ENCODE measurements at regions not wholly inside any gene's neighbourhood (a gene's known extent, or its start where the extent isn't known, plus 50 kb on each side); places are given as distances from the start of the nearest gene placed in this dataset.
"Not testable (repeated sequence)": the region's sequence is repeated elsewhere in the genome, so short reads cannot be mapped to it uniquely, and the experiment has no call there.

GRCh38 chr2:111395350-111396128 is 274.8 kb downstream of the BCL2L11 start:
- not testable (repeated sequence) for H3K27me3 Mint-ChIP-seq (ENCODE audit: insufficient read depth); H3K27ac Mint-ChIP-seq; H3K9me3 Mint-ChIP-seq; H3K36me3 Mint-ChIP-seq (ENCODE audit: low read depth); H3K4me1 Mint-ChIP-seq (ENCODE audit: low read depth); H3K4me3 Mint-ChIP-seq; DNase-seq

DNA sequence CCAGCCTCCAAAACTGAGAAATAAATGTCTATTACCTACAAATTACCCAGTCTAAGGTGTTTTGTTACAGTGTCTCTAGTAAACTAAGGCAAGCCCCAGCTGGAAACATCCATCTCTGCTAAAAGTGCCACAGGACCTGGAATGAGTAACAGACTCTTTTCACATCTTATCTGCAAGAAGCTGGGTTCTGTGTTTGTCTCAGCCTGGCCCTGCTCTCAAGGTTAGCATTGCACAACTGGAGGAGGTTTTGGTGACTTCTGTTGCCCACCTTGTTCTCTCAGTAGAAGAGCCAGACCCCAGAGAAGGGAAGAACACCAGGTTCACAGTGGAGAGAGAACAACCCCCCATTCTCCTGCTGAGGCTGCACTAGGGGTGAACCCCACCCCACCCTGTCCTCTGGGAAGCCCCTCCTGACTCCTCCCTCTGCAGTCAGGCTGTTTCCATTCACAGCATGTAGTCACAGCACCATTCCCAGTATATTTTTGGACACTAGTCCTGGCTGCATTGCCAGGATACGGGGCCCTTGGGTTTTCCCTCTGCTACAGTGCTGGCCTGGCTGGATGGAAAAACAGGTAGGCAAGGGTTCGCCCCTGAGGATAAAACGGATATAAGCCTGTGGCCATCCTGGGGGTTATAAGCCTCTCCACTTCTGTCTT is 280.0 kb downstream of the BCL2L11 start:
- not testable (repeated sequence) for H3K36me3 Mint-ChIP-seq (ENCODE audit: low read depth); H3K27me3 Mint-ChIP-seq (ENCODE audit: insufficient read depth); H3K27ac Mint-ChIP-seq; H3K4me1 Mint-ChIP-seq (ENCODE audit: low read depth); H3K4me3 Mint-ChIP-seq; H3K9me3 Mint-ChIP-seq; DNase-seq

DNA sequence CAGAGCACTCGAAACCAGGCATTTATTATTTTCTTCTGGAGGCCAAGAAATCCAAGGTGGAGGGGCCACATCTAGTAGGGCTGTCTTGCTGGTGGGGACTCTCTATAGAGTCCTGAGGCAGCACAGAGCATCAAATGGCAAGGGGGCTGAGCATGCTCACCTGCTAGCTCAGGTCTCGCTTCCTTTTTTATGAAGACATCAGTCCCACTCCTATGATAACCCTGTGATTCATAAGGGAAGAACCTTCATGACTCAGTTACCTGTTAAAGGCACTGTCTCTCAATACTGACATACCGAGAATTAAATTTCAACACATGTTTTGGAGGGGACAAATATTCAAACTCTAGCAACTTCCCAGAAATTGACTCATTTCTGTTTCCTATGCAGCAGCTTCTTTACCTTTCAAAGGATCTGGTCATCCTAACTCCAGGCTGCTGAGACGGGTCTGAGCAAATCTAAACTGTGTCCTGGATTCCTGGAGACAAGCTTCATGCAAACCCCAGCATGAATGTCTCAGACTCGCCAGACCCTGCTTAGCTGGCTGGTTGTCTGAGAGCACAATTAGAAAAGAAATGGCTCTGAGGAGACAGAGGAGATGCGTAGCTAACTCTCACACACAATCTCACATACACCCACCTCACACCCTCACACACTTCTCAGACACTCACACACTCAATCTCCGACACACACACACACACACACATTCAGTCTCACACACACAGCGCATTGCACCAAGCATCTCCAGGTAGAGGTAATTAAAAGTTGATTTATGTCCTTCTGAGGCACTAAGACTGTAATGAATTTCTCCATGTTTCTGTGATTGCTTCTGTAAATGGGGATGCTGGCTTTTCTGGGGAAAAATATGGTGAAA is 280.8 kb downstream of the BCL2L11 start:
- H3K36me3 Mint-ChIP-seq (ENCODE audit: low read depth); H3K9me3 Mint-ChIP-seq; H3K4me1 Mint-ChIP-seq (ENCODE audit: low read depth); H3K27ac Mint-ChIP-seq; DNase-seq; H3K4me3 Mint-ChIP-seq; H3K27me3 Mint-ChIP-seq (ENCODE audit: insufficient read depth): not testable (repeated sequence)

- not testable (repeated sequence) for H3K27me3 Mint-ChIP-seq (ENCODE audit: insufficient read depth); DNase-seq; H3K27ac Mint-ChIP-seq; H3K4me1 Mint-ChIP-seq (ENCODE audit: low read depth); H3K9me3 Mint-ChIP-seq; H3K4me3 Mint-ChIP-seq; H3K36me3 Mint-ChIP-seq (ENCODE audit: low read depth)
These were observed 281.7 kb downstream of the BCL2L11 start for GRCh38 chr2:111402450-111402849.

DNA sequence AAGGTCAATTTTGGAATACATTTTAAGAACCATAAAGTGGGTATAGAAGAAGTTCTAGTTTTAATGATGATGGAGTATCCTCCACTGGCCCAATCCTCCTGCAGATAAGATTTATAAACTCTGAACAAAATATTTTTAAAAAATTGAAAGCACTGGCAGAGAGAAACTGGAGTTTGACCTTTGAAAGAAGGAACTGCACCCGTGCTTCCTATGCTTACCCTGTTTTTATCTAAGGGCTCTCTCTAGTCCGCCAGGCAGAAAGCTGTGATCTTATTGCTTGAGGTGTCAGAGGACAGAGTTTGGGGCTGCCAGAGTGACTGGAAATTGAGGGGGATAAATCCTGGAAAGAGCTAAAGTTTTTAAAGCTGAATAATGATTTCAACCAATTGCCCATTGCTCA is 282.6 kb downstream of the BCL2L11 start:
- H3K36me3 Mint-ChIP-seq (ENCODE audit: low read depth); H3K27me3 Mint-ChIP-seq (ENCODE audit: insufficient read depth): not testable (repeated sequence)

DNA sequence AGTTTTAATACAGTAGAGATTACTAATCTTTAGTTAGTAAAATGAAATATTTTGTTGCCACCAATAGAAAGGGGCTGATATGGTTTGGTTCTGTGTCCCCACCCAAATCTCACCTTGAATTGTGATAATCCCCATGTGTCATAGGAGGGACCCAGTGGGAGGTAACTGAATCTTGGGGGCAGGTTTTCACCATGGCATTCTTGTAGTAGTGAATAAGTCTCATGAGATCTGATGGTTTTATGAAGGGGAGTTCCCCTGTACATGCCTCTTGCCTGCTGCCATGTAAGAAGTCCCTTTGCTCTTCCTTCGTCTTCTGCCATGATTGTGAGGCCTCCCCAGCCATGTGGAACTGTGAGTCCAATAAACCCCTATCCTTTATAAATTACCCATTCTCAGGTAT is 285.9 kb downstream of the BCL2L11 start:
- H3K4me3 Mint-ChIP-seq; H3K27ac Mint-ChIP-seq; H3K27me3 Mint-ChIP-seq (ENCODE audit: insufficient read depth); H3K4me1 Mint-ChIP-seq (ENCODE audit: low read depth); H3K36me3 Mint-ChIP-seq (ENCODE audit: low read depth); H3K9me3 Mint-ChIP-seq; DNase-seq: not testable (repeated sequence)

More for the DNA sequence above, 282.6 kb downstream of the BCL2L11 start:
- H3K27ac Mint-ChIP-seq; H3K4me1 Mint-ChIP-seq (ENCODE audit: low read depth); DNase-seq; H3K9me3 Mint-ChIP-seq; H3K4me3 Mint-ChIP-seq: not testable (repeated sequence)

DNA sequence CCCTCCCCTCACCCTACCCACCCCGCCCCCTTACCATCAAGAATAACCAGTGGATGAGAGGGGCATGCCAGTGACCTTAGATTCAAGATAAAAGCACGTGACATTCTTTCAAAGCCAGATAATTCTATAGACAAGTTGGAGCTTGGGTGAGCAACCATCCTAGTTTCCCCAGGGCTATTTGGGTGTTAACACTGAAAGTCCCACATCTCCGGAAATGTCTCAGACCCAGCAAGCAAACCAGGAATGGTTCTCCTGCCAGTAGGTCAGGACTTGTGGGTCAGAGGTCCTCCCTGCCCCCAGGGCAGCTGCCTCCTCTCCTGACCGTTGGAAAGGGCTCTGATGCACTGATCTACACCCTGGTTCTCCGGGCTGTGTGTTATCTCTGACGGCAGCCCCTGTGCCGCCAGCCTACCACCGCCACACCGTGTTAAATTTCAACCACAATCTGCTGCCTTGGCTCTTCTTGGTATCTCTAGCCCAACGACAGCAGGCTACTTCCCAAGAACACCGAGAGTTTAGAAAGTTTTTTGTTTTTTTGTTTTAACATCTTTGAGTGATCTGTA is 287.0 kb downstream of the BCL2L11 start:
- H3K27ac Mint-ChIP-seq; H3K4me3 Mint-ChIP-seq; H3K27me3 Mint-ChIP-seq (ENCODE audit: insufficient read depth); H3K9me3 Mint-ChIP-seq; H3K4me1 Mint-ChIP-seq (ENCODE audit: low read depth); H3K36me3 Mint-ChIP-seq (ENCODE audit: low read depth): not testable (repeated sequence)
- peak; percentile 21 for DNase-seq

- H3K4me1 Mint-ChIP-seq (ENCODE audit: low read depth); H3K4me3 Mint-ChIP-seq; DNase-seq; H3K36me3 Mint-ChIP-seq (ENCODE audit: low read depth); H3K27me3 Mint-ChIP-seq (ENCODE audit: insufficient read depth); H3K9me3 Mint-ChIP-seq; H3K27ac Mint-ChIP-seq: not testable (repeated sequence)
These were observed 290.2 kb downstream of the BCL2L11 start for GRCh38 chr2:111410868-111411406.

DNA sequence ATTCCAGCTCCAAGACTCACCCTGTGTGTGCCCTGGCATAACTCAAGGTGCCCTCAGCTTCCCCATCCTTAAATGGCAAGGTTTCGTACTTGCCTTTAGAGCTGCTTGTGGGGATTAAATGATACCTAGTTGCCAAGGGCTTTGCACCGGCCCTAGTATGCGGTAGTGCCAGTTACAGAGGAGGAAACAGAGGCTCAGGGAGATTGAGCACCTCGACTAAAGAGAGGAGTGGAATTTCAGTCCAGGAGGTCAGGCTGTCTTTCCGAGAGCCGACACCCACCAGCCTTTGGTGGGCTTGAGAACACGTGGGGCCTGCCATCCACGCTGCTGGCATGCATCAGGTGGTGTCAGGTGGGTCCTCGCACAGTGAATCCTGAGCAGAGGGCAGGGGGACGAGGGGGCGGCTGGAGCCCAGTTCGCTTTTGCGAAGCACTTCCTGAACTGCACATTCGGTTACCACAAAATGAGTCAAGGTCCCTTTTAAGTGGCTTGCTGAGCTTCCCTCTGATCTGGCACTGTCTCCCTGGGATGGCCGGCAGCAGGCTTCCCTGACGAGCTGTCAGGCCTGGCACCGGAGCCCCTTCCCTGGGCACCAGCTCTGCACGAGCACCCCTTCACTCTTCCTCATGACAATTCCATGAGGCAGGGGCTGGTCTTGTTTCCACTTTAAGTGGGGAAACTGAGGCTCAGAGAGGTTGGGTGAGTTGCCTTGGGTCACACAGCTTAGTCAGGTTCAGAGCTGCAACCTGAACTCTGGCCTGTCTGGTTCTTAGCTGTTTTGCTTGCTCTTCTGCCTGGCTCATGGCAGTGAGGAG is 291.4 kb downstream of the BCL2L11 start:
- not testable (repeated sequence) for DNase-seq; H3K4me3 Mint-ChIP-seq; H3K4me1 Mint-ChIP-seq (ENCODE audit: low read depth); H3K27me3 Mint-ChIP-seq (ENCODE audit: insufficient read depth); H3K36me3 Mint-ChIP-seq (ENCODE audit: low read depth); H3K27ac Mint-ChIP-seq; H3K9me3 Mint-ChIP-seq

GRCh38 chr2:111412841-111413650 is 292.3 kb downstream of the BCL2L11 start:
- H3K36me3 Mint-ChIP-seq (ENCODE audit: low read depth); H3K4me1 Mint-ChIP-seq (ENCODE audit: low read depth); H3K4me3 Mint-ChIP-seq; H3K27me3 Mint-ChIP-seq (ENCODE audit: insufficient read depth); DNase-seq; H3K9me3 Mint-ChIP-seq; H3K27ac Mint-ChIP-seq: not testable (repeated sequence)

DNA sequence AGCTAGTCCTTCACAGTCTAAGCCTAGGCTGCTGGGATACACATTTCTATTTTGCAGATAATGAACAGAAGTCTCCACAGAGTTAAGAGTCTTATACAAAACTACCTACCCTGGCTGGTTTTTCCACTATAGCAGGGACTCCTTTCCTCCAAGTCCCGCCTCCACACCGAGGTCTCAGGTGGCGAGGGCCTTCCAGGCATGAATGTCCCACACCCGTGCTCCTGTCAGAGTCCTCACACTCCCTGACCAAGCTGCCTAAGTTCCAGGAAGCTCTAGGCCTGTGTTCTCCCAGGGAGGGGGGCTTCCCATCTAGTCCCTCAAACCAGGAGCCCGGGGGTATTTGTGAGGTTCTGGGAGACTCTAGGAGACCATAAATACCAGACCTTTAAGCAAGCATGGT is 293.2 kb downstream of the BCL2L11 start:
- not testable (repeated sequence) for H3K4me3 Mint-ChIP-seq; DNase-seq; H3K36me3 Mint-ChIP-seq (ENCODE audit: low read depth); H3K9me3 Mint-ChIP-seq; H3K27me3 Mint-ChIP-seq (ENCODE audit: insufficient read depth); H3K27ac Mint-ChIP-seq
- peaks cover 13% of the 10 kb centered on the region for H3K4me1 Mint-ChIP-seq (ENCODE audit: low read depth)
